K562 (cell line): ENCODE measurements at regions not wholly inside any gene's neighbourhood (a gene's known extent, or its start where the extent isn't known, plus 50 kb on each side); places are given as distances from the start of the nearest gene placed in this dataset.

ENCODE experiments used
- ATAC-seq: fragments of 200-7000 bp; cut with Tn5 transposase; 3 replicates; pipeline ENCODE4 v1.9.1; 2020; ENCODE audit warnings: moderate library complexity
- BruUV-seq: library from RNA; stranded (reverse); fragments of 400-500 nt; replicated peaks from 2 replicates; lab custom pipeline; 2021; lab: Mats Ljungman, UMichigan
- CTCF ChIA-PET: fragments of 300-600 bp; formaldehyde crosslinking; extraction: SDS; loops from one replicate; lab custom pipeline; 2021; ENCODE audit warnings: low intra/inter-chr PET ratio; lab: Yijun Ruan, JAX
- POLR2A ChIA-PET: fragments of 300-600, 350-650 bp; sonication (Branson Sonifier 250); formaldehyde crosslinking; extraction: SDS; loops from one replicate; lab custom pipeline; 2021; ENCODE audit warnings: antibody characterized with exemption, inconsistent platforms; lab: Yijun Ruan, JAX
- DNase-seq, 4 experiments: peaks; one replicate each; pipeline versions ENCODE4 v3.0.0 to v3.0.0-alpha.2; 2011 to 2018; ENCODE audit warnings: low spot score in 3 of 4, mixed read lengths in 3 of 4; ENCODE audit errors: extremely low read depth in 1 of 4
- FAIRE-seq: peaks from 2 replicates; lab custom pipeline; 2011; peaks lifted over from hg19 to GRCh38; lab: Jason Lieb, UNC
- H2AFZ ChIP-seq: 2 replicates; pipeline ENCODE4 v1.6.0; 2011; ENCODE audit warnings: low read depth, low read length, control low read depth, inconsistent platforms
- H3K27ac ChIP-seq: fragments of 200-600 bp; 3 replicates; pipeline ENCODE4 v1.8.0; 2011; ENCODE audit warnings: low read depth, mild to moderate bottlenecking, control low read depth, inconsistent platforms, low read length, moderate library complexity, mixed read lengths; ENCODE audit errors: extremely low read depth
- H3K27me3 ChIP-seq, 2 experiments: fragments of 300-600 bp in 1 of 2; 2 replicates in 1 of 2; 3 replicates in 1 of 2; pipeline versions ENCODE4 v1.6.0 to v1.8.0; 2011; ENCODE audit warnings: inconsistent platforms in 2 of 2, low read length in 2 of 2, mild to moderate bottlenecking in 1 of 2, mixed read lengths in 1 of 2, moderate library complexity in 1 of 2; ENCODE audit not compliant: control insufficient read depth in 2 of 2, insufficient read depth in 2 of 2
- H3K36me3 ChIP-seq: fragments of 300-600 bp; 3 replicates; pipeline ENCODE4 v1.8.0; 2011; ENCODE audit warnings: mild to moderate bottlenecking, low read length, inconsistent platforms; ENCODE audit not compliant: control insufficient read depth, insufficient read depth
- H3K4me1 ChIP-seq, 2 experiments: fragments of 200-600 bp in 1 of 2; replicated peaks in 1 of 2; 2 replicates in 1 of 2; 3 replicates in 1 of 2; pipeline versions ENCODE4 v1.5.1 to v1.8.0; 2011; ENCODE audit warnings: inconsistent platforms in 2 of 2, low read length in 2 of 2, mild to moderate bottlenecking in 1 of 2, mixed read lengths in 1 of 2, moderate library complexity in 1 of 2; ENCODE audit not compliant: control insufficient read depth in 2 of 2, insufficient read depth in 2 of 2
- H3K4me2 ChIP-seq: 2 replicates; pipeline ENCODE4 v1.6.1; 2011; ENCODE audit warnings: low read length, control low read depth, inconsistent platforms, mixed read lengths; ENCODE audit not compliant: insufficient read depth
- H3K4me3 ChIP-seq: fragments of 200-600 bp; sonication (generic), shearing (Covaris generic); 2 replicates; pipeline ENCODE4 v1.5.1; 2016; ENCODE audit warnings: control low read depth, inconsistent platforms
- H3K79me2 ChIP-seq: fragments of 200-600 bp; 3 replicates; pipeline ENCODE4 v1.8.0; 2011; ENCODE audit warnings: low read length, inconsistent platforms; ENCODE audit not compliant: control insufficient read depth, insufficient read depth
- H3K9ac ChIP-seq, 2 experiments: 2 replicates each; pipeline versions ENCODE4 v1.6.0 to v1.6.1; 2011; ENCODE audit warnings: low read depth in 2 of 2, low read length in 2 of 2, control low read depth in 1 of 2, inconsistent platforms in 1 of 2, mild to moderate bottlenecking in 1 of 2, mixed read lengths in 1 of 2; ENCODE audit not compliant: insufficient read depth in 1 of 2
- H3K9me1 ChIP-seq: one replicate; pipeline ENCODE4 v1.6.0; 2011; ENCODE audit warnings: inconsistent platforms, mild to moderate bottlenecking, low read length, moderate library complexity; ENCODE audit not compliant: control insufficient read depth, insufficient read depth
- H3K9me3 ChIP-seq: replicated peaks from 2 replicates; pipeline ENCODE4 v1.5.1; 2011; ENCODE audit warnings: low read depth, low read length, inconsistent platforms; ENCODE audit not compliant: control insufficient read depth, insufficient read depth
- H4K20me1 ChIP-seq: replicated peaks from 2 replicates; pipeline ENCODE4 v1.6.1; 2011; ENCODE audit warnings: low read length, inconsistent platforms, mixed read lengths; ENCODE audit not compliant: control insufficient read depth, insufficient read depth
- ASH1L ChIP-seq: fragments of 450-650 bp; IDR thresholded peaks from 2 replicates; pipeline ENCODE4 v1.6.1; 2018; ENCODE audit warnings: borderline replicate concordance, mild to moderate bottlenecking, low read depth; ENCODE audit not compliant: partially characterized antibody
- BCOR ChIP-seq: fragments of 450-650 bp; IDR thresholded peaks from 2 replicates; pipeline ENCODE4 v1.6.1; 2016
- DPF2 ChIP-seq: fragments of 450-650 bp; IDR thresholded peaks from 2 replicates; pipeline ENCODE4 v1.6.1; 2016
- ERF ChIP-seq: fragments of 450-650 bp; formaldehyde crosslinking; IDR thresholded peaks from 2 replicates; pipeline ENCODE4 v1.4.0; 2020; ENCODE audit warnings: mild to moderate bottlenecking, mixed read lengths
- ILK ChIP-seq: fragments of 450-650 bp; IDR thresholded peaks from 2 replicates; pipeline ENCODE4 v1.6.1; 2016; ENCODE audit warnings: missing genetic modification characterization, low read depth, mild to moderate bottlenecking, missing compliant biosample characterization, moderate library complexity, borderline replicate concordance
- NONO ChIP-seq, 2 experiments: fragments of 200-400 bp in 1 of 2; fragments of 450-650 bp in 1 of 2; formaldehyde crosslinking in 1 of 2; IDR thresholded peaks; 2 replicates each; pipeline ENCODE4 v1.6.1; 2017; ENCODE audit warnings: low read depth in 2 of 2, mild to moderate bottlenecking in 2 of 2, moderate library complexity in 2 of 2, low read length in 1 of 2
- PHTF2 ChIP-seq: fragments of 250-450 bp; sonication (Bioruptor Pico); IDR thresholded peaks from 2 replicates; pipeline ENCODE4 v1.5.0; 2021; ENCODE audit warnings: mild to moderate bottlenecking
- ZNF143 ChIP-seq: sonication (generic); formaldehyde crosslinking; IDR thresholded peaks from 2 replicates; pipeline ENCODE4 v1.9.0; 2022; ENCODE audit warnings: mild to moderate bottlenecking, missing genetic modification reagents
- ZNF384 ChIP-seq: IDR thresholded peaks from 2 replicates; pipeline ENCODE4 v1.6.1; 2012; ENCODE audit warnings: low read depth, low read length, improper control_type of control experiment
- WGBS: fragments of 100-300 bp; shearing (Covaris generic); methylation state at CpG from one replicate; pipeline ENCODE4 v1.1.6; 2016; ENCODE audit warnings: low coverage, mixed read lengths; ENCODE audit not compliant: insufficient coverage; ENCODE audit errors: missing lambda C conversion rate; 5-methylcytosine and 5-hydroxymethylcytosine counted together
- in situ Hi-C: fragments of 300-500 bp; cut with MboI; formaldehyde crosslinking; loops from 4 replicates; pipeline ENCODE4 v1.15.0; 2018; ENCODE audit warnings: inconsistent platforms, mixed read lengths
- intact Hi-C: fragments of 100-400 bp; cut with micrococcal nuclease; formaldehyde crosslinking; loops from 2 replicates; pipeline ENCODE4 v1.14.2; 2022

- CTCF ChIA-PET = no interaction called here
- POLR2A ChIA-PET = interaction anchor here (0.6 kb wide), 1 partner anchor 17 kb away, joined by 3 read pairs; no protein-coding TSS in a partner anchor
- Histone ChIP-seq H4K20me1 (peaks cover 3% of the 10 kb centered on the region; the same call in 1 of the 2 replicates), H3K4me3 (no peak overlapping the region), H3K9me3 (no peaks in the 10 kb centered on the region), H3K36me3 (no peaks in the 10 kb centered on the region), H3K9ac (no peak overlapping the region), H3K9me1 (no peaks in the 10 kb centered on the region), H2AFZ (no peak overlapping the region), H3K4me2 (no peak overlapping the region), H3K79me2 (no peaks in the 10 kb centered on the region), H3K27ac (no peak overlapping the region), H3K27me3 (peaks cover 13 to 58% of the 10 kb centered on the region in 2 experiments), H3K4me1 (peaks cover 0 to 5% of the 10 kb centered on the region in 2 experiments; a peak in 1 of 5 replicates)
- intact Hi-C loops (no loop called here), in situ Hi-C loops (no loop called here)
- WGBS = 4% methylated on average over 10 of the region's 12 CpGs
- BruUV-seq = no TSS peak
- no peak for TF ChIP-seq DPF2
- TF ChIP-seq PHTF2 (CRISPR knock-in tag) = no peak
- no peak for TF ChIP-seq ZNF143 (CRISPR knock-in tag)
- TF ChIP-seq BCOR = no peak
- TF ChIP-seq ASH1L = no peak
- no peak for TF ChIP-seq NONO (IDR thresholded peaks at IDR 0.05; ENCODE audit: low read depth in 2 of 2, low read length in 1 of 2)
- TF ChIP-seq ILK (tag) = no peak
- no peak for TF ChIP-seq ZNF384
- no peak for TF ChIP-seq ERF (CRISPR knock-in tag)
- DNase-seq = no peak
- no peak for FAIRE-seq
- no peak for ATAC-seq
These were observed 105.0 kb upstream of the FOXF1 start for GRCh38 chr16:86405319-86405718.
